GM18508 (cell line): ENCODE measurements at regions not wholly inside any gene's neighbourhood (a gene's known extent, or its start where the extent isn't known, plus 50 kb on each side); places are given as distances from the start of the nearest gene placed in this dataset.
"Not testable (repeated sequence)": the region's sequence is repeated elsewhere in the genome, so short reads cannot be mapped to it uniquely, and the experiment has no call there.

Experiments used
- ATAC-seq: cut with Tn5 transposase; IDR thresholded peaks from one replicate; pipeline ENCODE4 v1.9.1; 2021; ENCODE audit warnings: moderate number of reproducible peaks; ENCODE audit not compliant: insufficient read depth, unreplicated experiment

DNA sequence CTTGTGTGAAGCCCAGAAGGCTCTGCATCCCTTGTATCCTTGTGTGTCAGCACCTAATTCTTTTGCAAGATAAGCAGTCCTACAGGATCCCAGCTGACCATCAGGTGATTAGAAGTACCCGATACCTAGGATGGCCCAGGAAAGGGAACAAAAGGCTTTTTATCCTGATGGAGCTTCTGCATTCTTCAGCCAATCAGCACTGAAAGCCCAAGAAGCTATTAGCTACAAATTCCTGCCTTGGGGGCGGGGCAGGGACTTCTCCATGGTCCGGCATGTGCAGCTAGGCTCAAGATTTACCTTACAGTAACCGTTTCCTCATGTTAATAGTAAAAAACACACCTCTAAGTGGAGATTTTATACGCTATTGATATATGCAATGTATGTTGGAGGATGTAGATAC, 264.6 kb upstream of the THUMPD2 start:
- ATAC-seq: no peak

DNA sequence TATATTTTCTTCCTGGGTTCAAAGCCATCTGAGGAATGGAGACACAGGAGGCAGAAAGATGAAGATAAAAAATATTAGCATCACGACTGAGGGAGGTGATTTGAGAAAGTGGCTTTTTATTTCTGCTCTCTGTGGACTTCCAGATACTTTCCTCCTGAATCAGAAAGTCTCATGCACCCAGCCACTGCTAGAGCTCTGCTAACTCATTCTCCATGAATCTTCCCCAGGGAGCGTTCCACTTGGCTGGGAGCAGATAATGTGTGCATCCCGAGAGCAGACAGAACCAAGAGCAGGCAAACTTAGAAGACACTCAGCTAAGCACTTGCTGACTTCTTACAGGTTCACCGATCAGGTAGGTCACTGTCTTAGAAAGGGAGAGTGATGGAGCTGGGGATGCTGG, 264.1 kb upstream of the THUMPD2 start:
- ATAC-seq: no peak

DNA sequence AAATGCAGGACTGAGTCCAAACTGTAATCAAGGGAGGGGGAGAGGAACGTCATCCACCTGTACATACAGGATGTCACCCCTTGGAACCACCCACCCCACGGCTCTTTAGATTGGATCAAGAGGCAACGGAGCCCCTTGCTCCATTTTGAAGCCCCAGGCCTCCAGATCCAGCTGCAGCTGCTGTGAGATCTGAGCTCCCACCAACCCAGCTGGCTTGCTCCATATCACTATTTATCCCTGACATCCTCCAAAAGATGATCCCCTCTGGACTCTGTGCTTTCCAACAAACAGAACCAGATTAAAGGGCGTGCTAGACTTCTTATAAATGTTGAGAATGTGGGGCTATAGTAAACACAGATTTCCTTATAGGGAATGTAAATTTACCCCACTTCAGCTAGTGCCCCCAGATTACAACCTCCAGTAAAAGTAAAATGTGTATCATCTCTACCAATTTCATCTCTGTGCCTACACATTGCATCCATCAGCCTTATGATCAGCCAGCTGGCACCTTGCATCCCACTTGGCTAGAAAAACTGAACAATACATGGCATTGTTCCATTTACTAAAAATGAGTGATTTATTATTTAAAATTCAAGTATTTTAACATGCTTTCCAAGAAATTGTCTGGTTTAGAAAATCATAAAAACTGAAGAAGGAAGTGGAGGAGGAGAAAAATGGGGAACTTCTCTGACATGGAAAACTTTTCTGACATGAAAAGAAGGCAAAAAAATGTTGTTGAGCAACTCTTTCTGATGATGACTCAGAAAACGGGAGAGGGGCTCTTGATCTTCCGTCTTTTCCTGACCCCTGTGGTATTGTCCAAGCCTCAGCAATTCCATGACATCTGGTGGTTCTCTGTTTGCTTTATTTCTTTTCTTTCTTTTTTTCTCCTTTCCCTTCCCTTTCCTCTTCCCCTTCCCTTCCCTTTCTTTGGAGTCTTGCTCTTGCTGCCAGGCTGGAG, 262.6 kb upstream of the THUMPD2 start:
- ATAC-seq: no peak

DNA sequence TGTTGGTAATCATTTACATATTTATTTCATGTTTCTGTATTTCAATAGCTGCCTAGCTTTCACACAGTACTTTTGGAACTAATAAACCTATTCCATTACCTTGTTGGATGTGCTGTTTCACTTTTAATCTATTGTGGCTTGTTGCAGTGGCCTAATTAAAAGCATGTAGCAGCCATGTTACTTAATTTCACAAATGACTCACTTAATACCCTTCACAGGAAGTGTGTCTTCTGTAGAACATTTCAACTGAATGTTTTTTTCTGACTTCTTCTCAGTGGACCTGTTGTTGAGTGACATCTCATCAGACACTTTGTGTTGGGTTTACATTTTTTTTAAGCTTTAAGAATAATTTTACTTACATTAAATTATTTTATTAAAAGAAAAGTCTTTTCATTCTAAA, 260.5 kb upstream of the THUMPD2 start:
- no peak for ATAC-seq

DNA sequence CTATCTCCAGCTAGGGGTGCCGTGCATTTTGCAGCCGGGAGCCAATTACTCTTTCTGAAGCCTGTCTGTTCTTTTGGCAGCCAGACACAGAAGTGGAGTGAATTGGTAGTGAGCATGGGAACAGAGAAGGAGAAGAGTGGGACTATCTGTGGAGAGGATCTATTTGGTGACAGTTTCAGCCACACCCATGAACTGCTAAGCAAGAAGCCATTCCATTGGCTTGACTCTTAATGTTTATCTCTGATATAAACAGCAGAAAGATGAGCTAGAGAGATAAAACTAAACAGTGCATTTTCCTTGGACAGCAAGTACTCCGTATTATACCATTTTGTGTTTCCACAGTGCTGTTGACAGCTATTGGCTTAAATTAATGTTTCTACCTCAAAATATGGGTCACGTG, 259.6 kb upstream of the THUMPD2 start:
- ATAC-seq: no peak

DNA sequence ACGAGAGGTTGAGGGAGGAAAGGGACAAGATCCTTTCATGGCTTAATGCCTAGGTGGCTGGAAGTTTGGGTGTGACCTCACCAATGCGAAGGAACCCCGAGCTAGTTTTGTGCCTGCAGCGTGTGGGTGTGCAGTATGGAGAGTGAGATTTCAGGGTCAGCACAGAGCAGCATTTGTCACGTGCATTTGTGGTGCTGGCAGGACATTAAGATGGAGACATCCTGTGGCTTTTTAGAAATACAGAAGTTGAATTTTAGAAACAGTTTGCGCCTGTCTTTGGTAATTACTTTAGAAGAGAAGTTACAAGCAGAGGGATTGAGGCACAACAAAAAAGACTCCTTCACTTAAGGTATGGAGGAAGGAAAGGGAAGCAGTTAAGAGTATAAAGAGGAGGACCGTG, 258.2 kb upstream of the THUMPD2 start:
- no peak for ATAC-seq

DNA sequence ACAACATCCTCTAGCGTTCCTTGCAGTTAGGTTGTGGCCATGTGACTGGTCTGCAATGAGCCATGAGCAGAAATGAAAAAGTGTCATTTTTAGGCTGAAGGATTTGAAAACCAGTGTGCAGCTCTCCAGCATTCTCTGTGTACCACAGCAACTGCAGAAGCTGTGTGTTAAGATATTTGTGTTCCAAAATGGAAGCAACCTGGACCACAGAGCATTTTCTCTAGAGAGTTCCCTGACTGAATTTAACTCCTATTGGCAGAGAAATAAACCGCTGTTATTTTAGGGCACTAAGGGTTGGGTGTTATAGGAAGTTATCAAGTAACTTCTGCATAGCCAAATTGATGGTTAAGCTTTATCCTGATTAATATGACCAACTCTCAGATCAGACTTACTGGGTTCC, 257.2 kb upstream of the THUMPD2 start:
- no peak for ATAC-seq

DNA sequence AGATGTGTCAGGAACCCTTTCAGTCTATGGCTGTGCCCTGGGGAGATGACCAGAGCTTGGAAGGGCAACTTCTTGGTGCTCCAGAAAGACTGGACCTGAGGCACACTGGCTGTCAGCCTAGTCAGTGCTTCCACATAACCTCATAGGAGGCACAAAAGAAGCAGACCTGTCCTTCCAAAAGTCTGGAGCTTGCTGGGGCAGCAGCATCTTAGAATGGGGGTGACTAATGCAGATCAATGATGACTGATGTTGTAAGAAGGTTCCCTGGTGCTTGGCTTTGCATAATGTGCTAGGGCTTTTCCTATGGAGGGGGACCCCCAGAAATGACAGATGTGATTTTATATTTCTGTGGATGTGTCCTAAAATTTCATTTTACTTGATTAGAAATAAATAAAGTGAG, 255.7 kb upstream of the THUMPD2 start:
- ATAC-seq: no peak

DNA sequence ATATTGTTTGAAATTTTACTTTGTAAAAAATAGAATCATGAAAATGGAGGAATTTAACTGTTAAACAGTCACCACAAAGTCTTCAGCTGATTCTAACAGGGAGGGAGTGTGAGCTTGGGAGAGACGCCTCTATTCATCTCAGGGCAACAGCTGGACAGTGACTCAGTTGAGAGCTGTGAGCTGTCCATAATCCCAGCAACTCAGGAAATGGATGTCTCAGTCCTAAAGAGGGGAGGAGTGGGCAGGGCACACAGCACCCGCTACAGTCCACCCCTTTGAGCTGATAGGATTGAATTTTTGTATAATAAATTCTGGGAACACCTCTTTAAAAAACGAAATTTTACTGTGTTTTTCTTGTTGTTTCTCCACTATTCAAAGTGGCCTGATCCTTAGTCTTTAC, 255.1 kb upstream of the THUMPD2 start:
- ATAC-seq: no peak

DNA sequence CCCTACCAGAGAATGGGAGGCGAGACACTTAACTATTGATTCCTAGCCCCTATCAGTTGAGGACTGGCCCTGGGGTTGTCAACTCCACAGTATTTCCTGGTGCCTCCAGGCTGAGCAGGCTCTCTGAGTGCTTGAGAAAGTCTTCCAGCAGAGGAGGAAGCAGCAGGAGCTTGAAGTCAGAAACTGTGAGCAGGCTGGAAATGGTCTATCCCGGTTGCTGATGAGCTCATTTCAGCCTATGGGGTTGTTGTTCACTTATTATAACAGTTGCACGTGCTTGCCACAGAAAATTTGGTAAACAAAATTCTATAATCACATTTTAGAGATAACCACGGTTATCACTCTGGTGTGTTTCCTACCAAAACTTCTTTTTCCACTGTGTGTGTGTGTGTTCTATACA, 254.7 kb upstream of the THUMPD2 start:
- no peak for ATAC-seq

DNA sequence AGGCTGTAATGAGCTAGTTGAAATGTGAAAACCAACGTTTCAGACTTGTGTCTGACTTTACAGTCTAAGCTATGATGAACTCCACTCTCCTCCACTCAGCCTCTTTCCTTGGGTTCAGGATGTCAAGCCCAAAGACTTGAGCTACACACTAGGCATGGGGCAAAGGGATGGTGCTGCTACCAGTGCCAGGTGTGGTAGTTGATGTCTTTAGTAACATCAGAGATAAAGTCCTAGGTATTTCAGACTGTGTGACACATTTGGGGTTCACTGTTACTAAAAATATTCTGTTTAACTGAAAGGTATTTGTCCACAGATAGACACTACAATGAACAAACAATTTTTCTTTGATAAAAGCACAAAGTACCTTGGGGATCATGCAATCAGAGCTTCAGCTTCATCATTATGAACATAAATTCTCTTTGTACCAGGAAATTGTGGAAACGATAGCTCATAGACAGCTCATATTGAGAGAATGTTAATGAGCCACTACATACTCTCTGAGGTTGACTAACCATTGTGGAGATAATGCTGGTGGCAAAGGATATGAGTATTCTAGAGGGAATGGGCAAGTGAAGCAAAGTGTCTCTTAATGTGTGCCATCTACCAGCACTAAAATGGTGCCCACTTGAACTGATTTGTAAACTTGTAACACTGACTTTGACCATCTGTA, 253.7 kb upstream of the THUMPD2 start:
- no peak for ATAC-seq

DNA sequence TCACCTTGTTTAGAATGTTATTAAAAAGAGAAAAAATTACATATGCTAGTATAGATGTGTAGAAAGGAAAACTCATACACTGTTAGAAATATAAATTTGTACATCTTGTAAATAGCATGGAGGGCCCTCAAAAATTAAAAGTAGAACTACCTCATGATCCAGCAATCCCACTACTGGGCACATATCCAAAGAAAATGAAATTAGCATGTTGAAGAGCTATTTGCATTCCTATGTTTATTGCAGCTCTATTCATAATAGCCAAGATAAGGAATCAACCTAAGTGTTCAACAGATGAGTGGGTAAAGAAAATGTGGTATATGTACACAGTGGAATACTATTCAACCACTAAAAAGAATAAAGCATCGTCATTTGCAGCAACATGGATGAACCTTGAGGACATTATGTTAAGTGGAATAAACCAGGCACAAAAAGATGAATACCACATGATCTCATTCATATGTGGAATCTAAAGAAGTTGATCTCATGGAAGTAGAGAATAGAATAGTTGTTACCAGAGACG, 251.5 kb upstream of the THUMPD2 start:
- ATAC-seq: no peak

DNA sequence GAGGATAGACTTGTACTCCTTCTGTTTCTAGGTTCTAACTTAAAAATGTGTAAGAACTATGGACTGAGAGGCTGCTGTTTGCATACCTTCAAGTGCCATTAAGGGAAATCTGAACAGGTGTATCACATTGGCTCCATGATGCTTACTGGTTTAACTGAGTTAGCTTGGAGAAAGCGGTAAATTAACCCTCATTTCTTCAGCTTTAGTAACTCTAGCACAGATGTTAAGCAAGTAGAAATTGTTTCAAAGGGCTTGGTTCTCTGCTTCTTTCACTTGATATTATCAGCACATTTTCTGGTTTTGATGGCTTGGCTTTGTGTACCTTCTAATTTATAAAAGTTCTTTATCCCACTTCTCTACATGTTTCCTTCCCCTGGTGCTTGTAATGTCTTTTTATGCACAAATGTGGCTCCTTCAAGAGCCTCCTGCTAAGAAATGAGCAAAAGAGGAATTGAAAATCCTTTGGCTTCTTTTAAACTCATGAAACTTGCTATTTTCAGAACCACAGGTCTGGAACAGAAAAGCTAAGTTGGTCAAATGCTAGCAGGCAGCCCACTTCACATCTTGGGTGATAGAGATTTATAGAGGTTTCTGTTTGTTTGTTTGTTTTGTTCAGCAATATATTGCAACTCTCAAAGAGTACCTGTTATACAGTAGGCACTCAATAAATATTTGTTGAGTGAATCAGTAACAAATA, 249.9 kb upstream of the THUMPD2 start:
- ATAC-seq: no peak

DNA sequence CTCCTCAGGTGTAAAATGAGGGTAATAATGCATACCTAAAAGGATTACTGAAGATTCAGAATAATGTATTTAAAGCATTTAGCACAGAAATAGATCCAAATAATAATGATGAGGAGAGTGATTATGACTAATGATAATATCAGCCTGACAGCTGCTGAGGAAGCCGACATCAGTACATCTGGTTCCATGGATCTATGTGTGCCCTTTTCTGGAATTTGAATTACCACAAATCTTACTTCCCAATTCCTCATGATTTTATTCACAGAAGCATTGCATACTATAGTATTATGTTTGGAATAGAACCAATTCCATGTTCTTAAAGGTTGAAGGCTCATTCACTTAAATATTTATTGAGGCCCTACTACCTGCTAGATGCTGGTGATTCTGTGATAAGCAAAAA, 248.9 kb upstream of the THUMPD2 start:
- no peak for ATAC-seq

DNA sequence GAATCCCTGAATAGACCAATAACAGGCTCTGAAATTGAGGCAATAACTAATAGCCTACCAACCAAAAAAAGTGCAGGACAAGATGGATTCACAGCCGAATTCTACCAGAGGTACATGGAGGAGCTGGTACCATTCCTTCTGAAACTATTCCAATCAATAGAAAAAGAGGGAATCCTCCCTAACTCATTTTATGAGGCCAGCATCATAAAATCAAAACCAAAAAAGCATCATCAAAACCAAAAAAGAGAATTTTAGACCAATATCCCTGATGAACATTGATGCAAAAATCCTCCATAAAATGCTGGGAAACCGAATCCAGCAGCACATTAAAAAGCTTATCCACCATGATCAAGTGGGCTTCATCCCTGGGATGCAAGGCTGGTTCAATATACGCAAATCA, 246.2 kb upstream of the THUMPD2 start:
- ATAC-seq: not testable (repeated sequence)

DNA sequence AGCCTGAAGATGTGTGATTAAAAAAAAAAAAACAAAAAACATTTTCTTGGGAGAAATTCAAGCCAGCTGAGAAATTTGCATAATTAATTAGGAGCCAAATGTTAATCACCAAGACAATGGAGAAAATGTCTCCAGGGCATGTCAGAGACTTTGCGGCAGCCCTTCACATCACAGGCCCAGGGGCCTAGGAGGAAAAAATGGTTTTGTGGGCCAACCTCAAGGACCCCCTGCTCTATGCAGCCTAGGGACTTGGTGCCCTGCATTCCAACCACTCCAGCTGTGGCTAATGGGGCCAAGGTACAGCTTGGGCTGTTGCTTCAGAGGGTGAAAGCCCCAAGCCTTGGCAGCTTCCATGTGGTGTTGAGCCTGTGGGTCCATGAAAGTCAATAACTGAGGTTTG, 241.9 kb upstream of the THUMPD2 start:
- no peak for ATAC-seq

DNA sequence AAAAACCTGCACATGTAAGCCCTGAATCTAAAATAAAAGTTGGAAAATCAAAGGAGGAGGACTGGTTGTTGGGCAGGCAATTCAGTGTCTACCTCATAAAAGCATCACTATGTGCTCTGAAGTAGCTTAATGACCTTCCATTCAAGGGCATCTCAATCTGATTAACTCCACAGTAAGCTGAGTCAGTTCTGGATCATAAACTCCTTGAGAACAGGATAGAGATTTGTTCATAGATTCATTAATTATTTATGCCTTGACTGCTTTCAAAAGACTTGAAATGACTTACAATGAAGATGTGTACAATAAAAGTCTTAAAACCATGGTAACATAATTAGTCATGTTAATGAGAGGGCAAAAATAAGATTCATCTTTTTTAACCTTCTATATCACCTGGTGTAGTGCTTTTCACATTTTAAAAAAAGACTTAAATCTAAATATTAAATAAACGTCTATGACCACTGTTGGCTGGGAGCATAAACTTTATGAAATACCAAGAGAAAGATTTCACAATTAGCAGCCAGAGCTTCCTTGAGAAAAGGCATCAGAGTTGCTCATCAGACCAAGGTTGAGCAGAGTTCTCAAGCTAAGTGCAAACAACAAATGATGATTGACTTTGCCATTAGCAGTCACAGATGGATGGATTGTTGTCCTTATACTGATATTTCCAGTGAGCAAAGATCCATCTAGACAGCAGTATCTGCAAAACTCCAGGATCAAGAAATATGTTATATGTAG, 237.3 kb upstream of the THUMPD2 start:
- ATAC-seq: no peak

DNA sequence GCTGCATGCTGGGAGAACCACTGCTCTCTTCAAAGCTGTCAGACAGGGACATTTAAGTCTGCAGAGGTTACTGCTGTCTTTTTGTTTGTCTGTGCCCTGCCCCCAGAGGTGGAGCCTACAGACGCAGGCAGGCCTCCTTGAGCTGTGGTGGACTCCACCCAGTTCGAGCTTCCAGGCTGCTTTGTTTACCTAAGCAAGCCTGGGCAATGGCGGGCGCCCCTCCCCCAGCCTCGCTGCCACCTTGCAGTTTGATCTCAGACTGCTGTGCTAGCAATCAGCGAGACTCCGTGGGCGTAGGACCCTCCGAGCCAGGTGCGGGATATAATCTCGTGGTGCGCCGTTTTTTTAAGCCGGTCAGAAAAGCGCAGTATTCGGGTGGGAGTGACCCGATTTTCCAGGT, 234.9 kb upstream of the THUMPD2 start:
- ATAC-seq: not testable (repeated sequence)

DNA sequence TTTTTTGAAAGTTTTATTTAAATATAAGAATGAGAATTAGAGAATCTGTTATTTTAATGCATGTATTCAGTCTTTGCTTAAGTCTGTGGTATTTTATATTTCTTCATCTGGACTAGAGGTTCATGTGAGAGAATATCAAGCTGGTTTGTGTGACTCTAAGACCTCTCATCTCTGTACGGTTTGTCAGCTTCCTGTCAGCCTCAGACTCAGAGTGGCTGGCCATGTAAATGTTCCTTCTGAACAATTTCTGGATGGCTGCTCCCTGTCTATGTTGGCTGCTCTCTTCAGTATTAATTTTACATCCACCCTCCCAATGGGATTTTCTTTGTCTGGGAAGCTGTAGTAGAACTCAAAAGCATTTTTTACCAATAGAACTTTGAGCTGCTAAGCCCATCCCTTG, 225.3 kb upstream of the THUMPD2 start:
- ATAC-seq: no peak

DNA sequence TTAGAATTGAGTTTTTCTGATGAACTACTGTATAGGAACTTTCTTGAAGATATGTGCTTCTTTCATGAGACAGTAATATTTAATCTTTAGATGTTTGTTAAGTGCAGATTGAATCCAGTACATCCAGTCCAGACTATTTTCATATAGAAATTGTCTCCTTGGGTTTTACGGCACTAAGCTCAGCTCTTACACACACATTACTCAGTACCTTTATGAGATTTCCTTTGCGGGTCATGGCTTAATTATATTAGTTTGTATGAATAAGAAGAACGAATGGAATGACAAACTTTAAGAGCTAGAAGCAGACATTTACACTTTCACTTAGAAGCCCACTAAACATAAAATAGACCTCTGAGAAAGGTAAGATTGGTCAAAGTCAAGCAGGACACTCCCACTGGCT, 223.3 kb upstream of the THUMPD2 start:
- ATAC-seq: no peak
